B cell (primary cell): ENCODE measurements at regions not wholly inside any gene's neighbourhood (a gene's known extent, or its start where the extent isn't known, plus 50 kb on each side); places are given as distances from the start of the nearest gene placed in this dataset.

ENCODE experiments used
- ATAC-seq: fragments of 200-7000 bp; cut with Tn5 transposase; one replicate; pipeline ENCODE4 v1.10.0; 2021; ENCODE audit warnings: low read depth, mild to moderate bottlenecking, moderate number of reproducible peaks, moderate library complexity
- CTCF ChIA-PET: fragments of 350-600 bp; sonication (Branson Sonifier 250); formaldehyde crosslinking; loops from one replicate; lab custom pipeline; 2021; ENCODE audit warnings: antibody characterized with exemption, inconsistent platforms; lab: Charles Lee
- POLR2A ChIA-PET: fragments of 350-600 bp; sonication (Branson Sonifier 250); formaldehyde crosslinking; loops from one replicate; lab custom pipeline; 2021; ENCODE audit warnings: antibody characterized with exemption; lab: Charles Lee
- DNase-seq: peaks from one replicate; pipeline ENCODE4 v3.0.0; 2013
- H2AFZ ChIP-seq: 2 replicates; pipeline ENCODE4 v1.6.1; 2012; ENCODE audit warnings: mild to moderate bottlenecking, low read depth, low read length; ENCODE audit not compliant: insufficient read depth, poor library complexity, severe bottlenecking
- H3K27ac ChIP-seq, 2 donors: 1 replicate in 1 of 2; 2 replicates in 1 of 2; pipeline ENCODE4 v1.5.1; 2012 to 2013; ENCODE audit warnings: low read length in 2 of 2, mild to moderate bottlenecking in 2 of 2, moderate library complexity in 1 of 2
- H3K27me3 ChIP-seq, 4 experiments: fragments of 200-600 bp in 1 of 4; sonication (generic) in 1 of 4; replicated peaks in 1 of 4; 1 replicate in 2 of 4; 2 replicates in 2 of 4; pipeline versions ENCODE4 v1.6.1 to v1.7.0; 2013 to 2016; ENCODE audit warnings: low read length in 3 of 4, mild to moderate bottlenecking in 2 of 4, mixed read lengths in 1 of 4, moderate library complexity in 1 of 4; ENCODE audit not compliant: insufficient read depth in 4 of 4, control insufficient read depth in 3 of 4; ENCODE audit errors: control extremely low read depth in 1 of 4
- H3K36me3 ChIP-seq, 2 experiments: replicated peaks in 1 of 2; 1 replicate in 1 of 2; 2 replicates in 1 of 2; pipeline versions ENCODE4 v1.6.1 to v1.7.1; 2013; ENCODE audit warnings: low read length in 1 of 2; ENCODE audit not compliant: insufficient read depth in 2 of 2, control insufficient read depth in 1 of 2; ENCODE audit errors: control extremely low read depth in 1 of 2, extremely low read depth in 1 of 2
- H3K4me1 ChIP-seq, 2 donors: fragments of 200-600 bp in 1 of 2; sonication (generic) in 1 of 2; 1 replicate in 1 of 2; 2 replicates in 1 of 2; pipeline versions ENCODE4 v1.5.1 to v1.6.1; 2013 to 2017; ENCODE audit warnings: low read length in 2 of 2; ENCODE audit not compliant: control insufficient read depth in 2 of 2, insufficient read depth in 2 of 2
- H3K4me2 ChIP-seq: replicated peaks from 2 replicates; pipeline ENCODE3; 2012; ENCODE audit warnings: mild to moderate bottlenecking, low read depth, low read length; ENCODE audit not compliant: poor library complexity, severe bottlenecking
- H3K4me3 ChIP-seq, 5 experiments: fragments of 200-600 bp in 1 of 5; sonication (generic) in 1 of 5; 1 replicate in 3 of 5; 2 replicates in 2 of 5; pipeline versions ENCODE4 v1.5.1 to v1.7.0; 2011 to 2016; ENCODE audit warnings: low read length in 4 of 5, mild to moderate bottlenecking in 4 of 5, low read depth in 2 of 5, control low read depth in 1 of 5, moderate library complexity in 1 of 5; ENCODE audit not compliant: insufficient read depth in 1 of 5; ENCODE audit errors: control extremely low read depth in 1 of 5, extremely low read depth in 1 of 5
- H3K79me2 ChIP-seq: fragments of 200-600 bp; sonication (generic); one replicate; pipeline ENCODE4 v1.6.0; 2016; ENCODE audit warnings: low read length; ENCODE audit not compliant: control insufficient read depth, insufficient read depth
- H3K9ac ChIP-seq: fragments of 200-600 bp; sonication (generic); 2 replicates; pipeline ENCODE4 v1.6.1; 2017; ENCODE audit warnings: mild to moderate bottlenecking, low read length, moderate library complexity
- H3K9me3 ChIP-seq, 3 donors: one replicate each; pipeline versions ENCODE4 v1.6.1 to v1.7.1; 2013; ENCODE audit warnings: low read length in 2 of 3; ENCODE audit not compliant: control insufficient read depth in 2 of 3, insufficient read depth in 1 of 3; ENCODE audit errors: control extremely low read depth in 1 of 3
- H4K20me1 ChIP-seq: 2 replicates; pipeline ENCODE4 v1.6.0; 2012; ENCODE audit warnings: mild to moderate bottlenecking, low read length; ENCODE audit not compliant: insufficient read depth, control insufficient read depth, poor library complexity, severe bottlenecking
- H3K27ac Mint-ChIP-seq: one replicate; pipeline ENCODE4 v1.8.0; 2021; ENCODE audit warnings: mixed read lengths
- H3K27me3 Mint-ChIP-seq: one replicate; pipeline ENCODE4 v1.8.0; 2021; ENCODE audit warnings: mixed read lengths
- H3K4me1 Mint-ChIP-seq: one replicate; pipeline ENCODE4 v1.8.0; 2021; ENCODE audit warnings: mixed read lengths
- H3K4me3 Mint-ChIP-seq: one replicate; pipeline ENCODE4 v1.8.0; 2021; ENCODE audit warnings: mixed read lengths
- H3K9me3 Mint-ChIP-seq: one replicate; pipeline ENCODE4 v1.8.0; 2022; ENCODE audit warnings: mixed read lengths; ENCODE audit not compliant: insufficient read depth
- CTCF ChIP-seq: fragments of 200-600 bp; IDR thresholded peaks from one replicate; pipeline ENCODE4 v1.8.0; 2022; ENCODE audit warnings: antibody characterized with exemption, mild to moderate bottlenecking
- EZH2 ChIP-seq: IDR thresholded peaks from 2 replicates; pipeline ENCODE4 v1.6.1; 2012; ENCODE audit warnings: borderline replicate concordance, low read depth, mild to moderate bottlenecking, moderate library complexity, low read length; ENCODE audit not compliant: insufficient read depth, poor library complexity, severe bottlenecking
- WGBS: methylation state at CpG from one replicate; pipeline ENCODE4 v1.1.5; 2013; ENCODE audit warnings: missing lambda C conversion rate; ENCODE audit not compliant: insufficient coverage; 5-methylcytosine and 5-hydroxymethylcytosine counted together
- intact Hi-C: fragments of 100-400 bp; cut with micrococcal nuclease; formaldehyde crosslinking; loops from one replicate; pipeline ENCODE4 v1.10.0; 2022

DNA sequence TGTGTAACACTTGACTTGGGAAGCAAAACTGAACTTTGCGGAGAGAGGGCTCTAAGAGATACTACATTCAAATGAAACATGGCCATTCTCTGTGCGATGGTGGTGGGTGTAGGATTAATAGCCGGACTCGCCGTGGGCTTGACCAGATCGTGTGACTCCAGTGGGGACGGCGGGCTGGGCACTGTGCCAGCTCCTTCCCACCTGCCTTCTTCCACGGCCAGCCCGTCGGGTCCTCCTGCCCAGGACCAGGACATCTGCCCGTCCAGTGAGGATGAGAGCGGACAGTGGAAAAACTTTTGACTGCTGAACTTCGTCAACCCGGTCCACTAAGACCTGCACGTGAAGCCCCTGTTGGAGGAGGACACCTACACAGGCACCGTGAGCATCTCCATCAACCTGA, 137.4 kb downstream of the OR4C45 start:
- Mint-ChIP-seq H3K27me3 (no peaks in the 10 kb centered on the region), H3K4me1 (no peaks in the 10 kb centered on the region), H3K4me3 (no peak overlapping the region), H3K9me3 (no peaks in the 10 kb centered on the region), H3K27ac (no peak overlapping the region)
- H3K27me3 ChIP-seq = no peaks in the 10 kb centered on the region
- H3K79me2 ChIP-seq = no peaks in the 10 kb centered on the region
- no peaks in the 10 kb centered on the region for H4K20me1 ChIP-seq
- intact Hi-C loops = no loop called here
- H3K4me2 ChIP-seq = no peak overlapping the region
- no peak for ATAC-seq
- no peak overlapping the region for H3K9ac ChIP-seq
- TF ChIP-seq EZH2 = no peak
- ChIA-PET CTCF (no interaction called here), POLR2A (no interaction called here)
- H3K36me3 ChIP-seq = no peaks in the 10 kb centered on the region
- no peak overlapping the region for H3K4me3 ChIP-seq
- no peaks in the 10 kb centered on the region for H3K4me1 ChIP-seq
- DNase-seq = no peak
- H2AFZ ChIP-seq = no peak overlapping the region
- 87% methylated on average over 11 of the region's 17 CpGs for WGBS
- peaks cover 0 to 18% (median 2%) of the 10 kb centered on the region in 3 donors for H3K9me3 ChIP-seq
- no peak overlapping the region for H3K27ac ChIP-seq

GRCh38 chr11:50174189-50174588, 141.5 kb downstream of the OR4C45 start:
- H4K20me1 ChIP-seq = no peaks in the 10 kb centered on the region
- peaks cover 0 to 10% (median 0%) of the 10 kb centered on the region in 3 donors for H3K9me3 ChIP-seq
- H2AFZ ChIP-seq = no peak overlapping the region
- no peak overlapping the region for H3K27ac ChIP-seq
- TF ChIP-seq CTCF = no peak
- no peaks in the 10 kb centered on the region for H3K79me2 ChIP-seq
- ChIA-PET POLR2A (no interaction called here), CTCF (no interaction called here)
- H3K27ac Mint-ChIP-seq = no peak overlapping the region
- H3K9ac ChIP-seq = no peak overlapping the region
- H3K9me3 Mint-ChIP-seq = peaks cover 5% of the 10 kb centered on the region
- H3K4me1 ChIP-seq = no peaks in the 10 kb centered on the region
- intact Hi-C loops = no loop called here
- no peak for DNase-seq
- H3K4me1 Mint-ChIP-seq = no peaks in the 10 kb centered on the region
- H3K27me3 ChIP-seq = no peaks in the 10 kb centered on the region
- no peak for ATAC-seq
- H3K27me3 Mint-ChIP-seq = no peaks in the 10 kb centered on the region
- no peaks in the 10 kb centered on the region for H3K36me3 ChIP-seq
- no peak overlapping the region for H3K4me3 Mint-ChIP-seq
- H3K4me3 ChIP-seq = no peak overlapping the region
- H3K4me2 ChIP-seq = no peak overlapping the region
